ENCODE measurements at regions not wholly inside any gene's neighbourhood (a gene's known extent, or its start where the extent isn't known, plus 50 kb on each side); places are given as distances from the start of the nearest gene placed in this dataset.

- H3K27me3 Mint-ChIP-seq: no peaks in the 10 kb centered on the region
- intact Hi-C loops (cut with DNase I, micrococcal nuclease): no loop called here
- CTCF ChIA-PET: no interaction called here
These were observed 58.9 kb downstream of the IRX1 start for GRCh38 chr5:3654515-3654914.

GRCh38 chr5:3656803-3657202 is 61.2 kb downstream of the IRX1 start:
- Mint-ChIP-seq H3K27me3 (no peaks in the 10 kb centered on the region), H3K4me1 (no peaks in the 10 kb centered on the region), H3K27ac (no peak overlapping the region), H3K9me3 (ENCODE audit: low read depth) (peaks cover 2% of the 10 kb centered on the region), H3K4me3 (no peak overlapping the region), H3K36me3 (ENCODE audit: low read depth) (no peaks in the 10 kb centered on the region)
- ChIA-PET POLR2A (no interaction called here), CTCF (interaction anchor here (0.6 kb wide), 1 partner anchor 92 kb away, joined by 3 read pairs; no protein-coding TSS in a partner anchor)
- no peak for DNase-seq
- intact Hi-C loops (cut with DNase I, micrococcal nuclease): no loop called here
- no peak for ATAC-seq

More at GRCh38 chr5:3654515-3654914, 58.9 kb downstream of the IRX1 start:
- Mint-ChIP-seq H3K27ac (no peak overlapping the region), H3K4me1 (no peaks in the 10 kb centered on the region), H3K36me3 (ENCODE audit: low read depth) (no peaks in the 10 kb centered on the region), H3K9me3 (ENCODE audit: low read depth) (peaks cover 2% of the 10 kb centered on the region), H3K4me3 (no peak overlapping the region)
- ATAC-seq (no peak), DNase-seq (no peak)
- POLR2A ChIA-PET: no interaction called here

GRCh38 chr5:3657364-3658022 is 61.9 kb downstream of the IRX1 start:
- no peak for ATAC-seq
- Mint-ChIP-seq H3K4me1 (no peaks in the 10 kb centered on the region), H3K4me3 (no peak overlapping the region), H3K9me3 (ENCODE audit: low read depth) (peaks cover 2% of the 10 kb centered on the region), H3K36me3 (ENCODE audit: low read depth) (no peaks in the 10 kb centered on the region), H3K27ac (no peak overlapping the region), H3K27me3 (no peaks in the 10 kb centered on the region)
- POLR2A ChIA-PET: no interaction called here
- DNase-seq: no peak
- intact Hi-C loops (cut with DNase I, micrococcal nuclease): no loop called here
- CTCF ChIA-PET: interaction anchor here (0.6 kb wide), 1 partner anchor 93 kb away, joined by 3 read pairs; no protein-coding TSS in a partner anchor

GRCh38 chr5:3658929-3659328 is 63.3 kb downstream of the IRX1 start:
- Mint-ChIP-seq H3K4me3 (no peak overlapping the region), H3K27me3 (no peaks in the 10 kb centered on the region), H3K36me3 (ENCODE audit: low read depth) (no peaks in the 10 kb centered on the region), H3K27ac (no peak overlapping the region), H3K9me3 (ENCODE audit: low read depth) (peaks cover 5% of the 10 kb centered on the region), H3K4me1 (no peaks in the 10 kb centered on the region)
- intact Hi-C loops (cut with DNase I, micrococcal nuclease): no loop called here
- ChIA-PET POLR2A (no interaction called here), CTCF (no interaction called here)
- no peak for ATAC-seq
- DNase-seq: no peak

GRCh38 chr5:3659907-3660306 is 64.3 kb downstream of the IRX1 start:
- ChIA-PET POLR2A (no interaction called here), CTCF (no interaction called here)
- Mint-ChIP-seq H3K9me3 (ENCODE audit: low read depth) (peaks cover 5% of the 10 kb centered on the region), H3K27me3 (no peaks in the 10 kb centered on the region), H3K36me3 (ENCODE audit: low read depth) (no peaks in the 10 kb centered on the region), H3K27ac (no peak overlapping the region), H3K4me1 (no peaks in the 10 kb centered on the region), H3K4me3 (no peak overlapping the region)
- intact Hi-C loops (cut with DNase I, micrococcal nuclease): no loop called here
- no peak for DNase-seq
- ATAC-seq: no peak

- intact Hi-C loops (cut with DNase I, micrococcal nuclease): no loop called here
- Mint-ChIP-seq H3K27me3 (no peaks in the 10 kb centered on the region), H3K36me3 (ENCODE audit: low read depth) (no peaks in the 10 kb centered on the region), H3K4me3 (no peak overlapping the region), H3K27ac (no peak overlapping the region), H3K4me1 (no peaks in the 10 kb centered on the region), H3K9me3 (ENCODE audit: low read depth) (peaks cover 5% of the 10 kb centered on the region)
- POLR2A ChIA-PET: no interaction called here
- ATAC-seq (no peak), DNase-seq (no peak)
- CTCF ChIA-PET: no interaction called here
These were observed 65.0 kb downstream of the IRX1 start for GRCh38 chr5:3660630-3661029.

GRCh38 chr5:3661755-3662296 is 66.2 kb downstream of the IRX1 start:
- no peaks in the 10 kb centered on the region for H3K27me3 Mint-ChIP-seq
- no peak overlapping the region for H3K4me3 Mint-ChIP-seq
- H3K4me1 Mint-ChIP-seq: no peaks in the 10 kb centered on the region
- POLR2A ChIA-PET: no interaction called here
- intact Hi-C loops (cut with DNase I, micrococcal nuclease): no loop called here
- H3K36me3 Mint-ChIP-seq (ENCODE audit: low read depth): no peaks in the 10 kb centered on the region
- DNase-seq (no peak), ATAC-seq (no peak)
- peaks cover 5% of the 10 kb centered on the region for H3K9me3 Mint-ChIP-seq (ENCODE audit: low read depth)
- no peak overlapping the region for H3K27ac Mint-ChIP-seq
- CTCF ChIA-PET: no interaction called here

GRCh38 chr5:3662344-3662743 is 66.7 kb downstream of the IRX1 start:
- Mint-ChIP-seq H3K36me3 (ENCODE audit: low read depth) (no peaks in the 10 kb centered on the region), H3K4me3 (no peak overlapping the region), H3K9me3 (ENCODE audit: low read depth) (peaks cover 5% of the 10 kb centered on the region), H3K27ac (no peak overlapping the region), H3K27me3 (no peaks in the 10 kb centered on the region), H3K4me1 (no peaks in the 10 kb centered on the region)
- no peak for DNase-seq
- ChIA-PET POLR2A (no interaction called here), CTCF (no interaction called here)
- intact Hi-C loops (cut with DNase I, micrococcal nuclease): no loop called here
- ATAC-seq: no peak

- ATAC-seq: no peak
- no peak for DNase-seq
- Mint-ChIP-seq H3K9me3 (ENCODE audit: low read depth) (no peaks in the 10 kb centered on the region), H3K4me3 (no peak overlapping the region), H3K27ac (no peak overlapping the region), H3K36me3 (ENCODE audit: low read depth) (no peaks in the 10 kb centered on the region), H3K4me1 (no peaks in the 10 kb centered on the region), H3K27me3 (peaks cover 2% of the 10 kb centered on the region)
- CTCF ChIA-PET: no interaction called here
- intact Hi-C loops (cut with DNase I, micrococcal nuclease): no loop called here
- POLR2A ChIA-PET: no interaction called here
These were observed 75.7 kb downstream of the IRX1 start for GRCh38 chr5:3671337-3671736.

- DNase-seq (no peak), ATAC-seq (no peak)
- intact Hi-C loops (cut with DNase I, micrococcal nuclease): no loop called here
- no peak overlapping the region for H3K27ac Mint-ChIP-seq
- no peaks in the 10 kb centered on the region for H3K36me3 Mint-ChIP-seq (ENCODE audit: low read depth)
- H3K9me3 Mint-ChIP-seq (ENCODE audit: low read depth): peaks cover 1% of the 10 kb centered on the region
- ChIA-PET CTCF (no interaction called here), POLR2A (no interaction called here)
- no peak overlapping the region for H3K4me3 Mint-ChIP-seq
- H3K4me1 Mint-ChIP-seq: no peaks in the 10 kb centered on the region
- no peaks in the 10 kb centered on the region for H3K27me3 Mint-ChIP-seq
These were observed 83.2 kb downstream of the IRX1 start for GRCh38 chr5:3678801-3679200.

- Mint-ChIP-seq H3K36me3 (ENCODE audit: low read depth) (no peaks in the 10 kb centered on the region), H3K4me1 (no peaks in the 10 kb centered on the region), H3K27me3 (no peaks in the 10 kb centered on the region), H3K27ac (no peak overlapping the region), H3K4me3 (no peak overlapping the region), H3K9me3 (ENCODE audit: low read depth) (peaks cover 4% of the 10 kb centered on the region)
- no peak for ATAC-seq
- DNase-seq: no peak
- intact Hi-C loops (cut with DNase I, micrococcal nuclease): no loop called here
- ChIA-PET POLR2A (no interaction called here), CTCF (interaction anchor here (0.6 kb wide), 1 partner anchor 590 kb away, joined by 3 read pairs; no protein-coding TSS in a partner anchor)
These were observed 85.2 kb downstream of the IRX1 start for GRCh38 chr5:3680821-3681220.

- no peak for DNase-seq
- Mint-ChIP-seq H3K27me3 (no peaks in the 10 kb centered on the region), H3K4me1 (no peaks in the 10 kb centered on the region), H3K36me3 (ENCODE audit: low read depth) (no peaks in the 10 kb centered on the region), H3K9me3 (ENCODE audit: low read depth) (peaks cover 4% of the 10 kb centered on the region), H3K27ac (no peak overlapping the region), H3K4me3 (no peak overlapping the region)
- ATAC-seq: no peak
- ChIA-PET CTCF (no interaction called here), POLR2A (no interaction called here)
- intact Hi-C loops (cut with DNase I, micrococcal nuclease): no loop called here
These were observed 88.5 kb downstream of the IRX1 start for GRCh38 chr5:3684118-3684517.

Measured in activated CD4-positive, alpha-beta T cell treated with anti-CD3 and anti-CD28 coated beads for 36 hours (primary cell).